22Rv1 (cell line): ENCODE measurements at regions not wholly inside any gene's neighbourhood (a gene's known extent, or its start where the extent isn't known, plus 50 kb on each side); places are given as distances from the start of the nearest gene placed in this dataset.

Experiments used
- H3K27ac ChIP-seq: fragments of 450-650 bp; 2 replicates; pipeline ENCODE4 v1.5.1; 2017
- ZFX ChIP-seq: fragments of 450-650 bp; IDR thresholded peaks from 2 replicates; pipeline ENCODE4 v1.6.1; 2017; ENCODE audit warnings: antibody characterized with exemption, borderline replicate concordance
- TF ChIP-seq, protein P1 (sequence below): fragments of 450-650 bp; IDR thresholded peaks from 2 replicates; pipeline ENCODE4 v1.5.1; 2017; ENCODE audit warnings: mild to moderate bottlenecking

DNA sequence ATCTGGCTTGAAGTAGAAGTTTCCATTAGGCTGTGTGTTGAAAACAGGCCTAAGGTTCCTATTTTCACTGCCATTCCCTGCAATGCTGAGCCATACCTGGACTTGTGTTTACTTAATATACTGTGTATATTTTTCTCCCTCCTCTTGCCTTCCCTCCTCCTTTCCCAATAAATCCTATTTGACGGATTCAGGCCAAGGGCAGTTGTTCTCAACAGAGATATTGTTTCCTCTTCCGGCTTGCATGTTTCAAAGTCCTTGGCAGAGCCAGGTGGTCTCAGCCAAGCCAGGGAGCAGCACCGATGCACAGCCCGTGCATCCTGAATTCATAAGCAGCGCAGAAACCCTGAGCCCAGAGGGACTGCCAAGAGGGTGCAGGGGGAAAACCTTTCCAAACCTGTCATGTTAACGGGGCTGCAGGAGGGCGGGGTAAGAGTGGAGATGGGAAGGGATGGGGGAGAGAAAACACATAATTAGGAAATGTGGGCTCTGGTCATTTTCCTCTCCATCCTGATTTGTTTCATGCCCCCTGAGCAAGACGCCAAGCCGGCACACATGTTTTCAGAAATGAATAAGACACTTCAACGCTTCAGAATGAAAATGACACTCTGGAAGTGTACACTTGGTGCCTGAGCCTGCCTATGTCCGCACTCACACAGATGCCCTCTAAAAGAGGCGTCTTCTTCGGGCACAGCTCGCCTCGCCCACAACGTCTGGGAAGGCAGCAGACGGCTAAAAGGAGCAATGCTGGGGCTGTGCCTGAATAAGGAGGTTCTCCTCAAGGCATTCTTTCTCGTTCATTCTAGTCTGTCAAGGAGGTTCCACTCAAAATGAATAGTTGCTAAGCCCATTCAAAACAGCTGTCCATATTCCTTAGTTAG is 149.3 kb upstream of the UBL3 start:
- no peak overlapping the region for H3K27ac ChIP-seq
- TF ChIP-seq ZFX = no peak
- TF ChIP-seq, protein P1, sequence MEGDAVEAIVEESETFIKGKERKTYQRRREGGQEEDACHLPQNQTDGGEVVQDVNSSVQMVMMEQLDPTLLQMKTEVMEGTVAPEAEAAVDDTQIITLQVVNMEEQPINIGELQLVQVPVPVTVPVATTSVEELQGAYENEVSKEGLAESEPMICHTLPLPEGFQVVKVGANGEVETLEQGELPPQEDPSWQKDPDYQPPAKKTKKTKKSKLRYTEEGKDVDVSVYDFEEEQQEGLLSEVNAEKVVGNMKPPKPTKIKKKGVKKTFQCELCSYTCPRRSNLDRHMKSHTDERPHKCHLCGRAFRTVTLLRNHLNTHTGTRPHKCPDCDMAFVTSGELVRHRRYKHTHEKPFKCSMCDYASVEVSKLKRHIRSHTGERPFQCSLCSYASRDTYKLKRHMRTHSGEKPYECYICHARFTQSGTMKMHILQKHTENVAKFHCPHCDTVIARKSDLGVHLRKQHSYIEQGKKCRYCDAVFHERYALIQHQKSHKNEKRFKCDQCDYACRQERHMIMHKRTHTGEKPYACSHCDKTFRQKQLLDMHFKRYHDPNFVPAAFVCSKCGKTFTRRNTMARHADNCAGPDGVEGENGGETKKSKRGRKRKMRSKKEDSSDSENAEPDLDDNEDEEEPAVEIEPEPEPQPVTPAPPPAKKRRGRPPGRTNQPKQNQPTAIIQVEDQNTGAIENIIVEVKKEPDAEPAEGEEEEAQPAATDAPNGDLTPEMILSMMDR = no peak

DNA sequence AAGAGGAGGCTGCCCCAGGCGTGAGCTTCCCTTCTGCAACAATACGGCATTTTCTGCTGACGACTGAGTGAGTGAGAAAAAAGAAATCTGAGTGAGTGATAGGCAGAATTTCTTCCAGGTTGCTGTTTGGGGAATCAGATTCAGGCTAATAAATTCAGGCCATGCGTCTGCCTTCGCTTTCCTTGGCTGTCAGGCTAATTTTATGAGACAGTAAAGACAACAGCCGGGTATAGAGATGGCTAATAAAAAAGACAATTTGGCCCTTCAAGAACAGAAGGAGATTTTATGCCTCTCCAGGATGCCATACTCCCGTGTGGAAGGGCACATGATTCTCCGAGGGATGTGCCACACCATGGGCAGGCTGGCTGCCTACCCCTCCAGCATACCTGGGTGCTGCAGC is 145.9 kb upstream of the UBL3 start:
- no peak for TF ChIP-seq ZFX
- TF ChIP-seq, protein P1 = no peak
- H3K27ac ChIP-seq = no peak overlapping the region

DNA sequence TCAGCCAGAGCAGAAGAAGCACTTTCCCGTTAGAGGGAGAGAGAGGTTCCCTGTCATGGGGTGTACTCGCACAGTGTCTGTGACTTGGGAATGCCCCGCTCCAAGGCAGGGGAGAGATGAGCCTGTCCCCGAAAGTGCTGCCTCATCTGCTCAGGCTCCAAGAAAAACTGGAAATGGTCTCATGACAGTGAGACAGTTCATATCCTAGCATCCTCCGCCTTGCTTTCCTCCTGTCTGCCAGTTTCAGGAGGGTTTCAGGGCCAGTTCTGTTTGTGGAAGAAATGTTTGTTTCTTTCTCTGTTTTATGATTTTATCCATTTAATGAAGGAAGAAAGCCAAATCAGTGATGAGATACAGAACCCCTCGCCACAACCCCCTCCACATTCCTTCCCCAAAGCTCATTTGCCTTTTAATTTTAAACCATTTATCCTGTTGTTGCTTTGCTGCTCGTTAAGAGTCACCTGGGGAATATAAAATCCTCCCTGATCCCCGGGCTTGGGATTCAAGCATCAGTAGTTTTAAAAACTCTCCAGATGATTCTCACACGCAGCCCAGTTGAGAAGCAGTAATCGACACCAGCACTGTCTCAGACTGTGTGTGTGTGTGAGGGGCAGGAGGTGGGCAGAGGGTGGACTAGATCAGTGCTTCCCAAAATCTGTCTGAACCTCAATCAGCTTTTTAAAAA is 144.6 kb upstream of the UBL3 start:
- H3K27ac ChIP-seq = no peak overlapping the region
- TF ChIP-seq, protein P1 = no peak
- TF ChIP-seq ZFX = no peak

DNA sequence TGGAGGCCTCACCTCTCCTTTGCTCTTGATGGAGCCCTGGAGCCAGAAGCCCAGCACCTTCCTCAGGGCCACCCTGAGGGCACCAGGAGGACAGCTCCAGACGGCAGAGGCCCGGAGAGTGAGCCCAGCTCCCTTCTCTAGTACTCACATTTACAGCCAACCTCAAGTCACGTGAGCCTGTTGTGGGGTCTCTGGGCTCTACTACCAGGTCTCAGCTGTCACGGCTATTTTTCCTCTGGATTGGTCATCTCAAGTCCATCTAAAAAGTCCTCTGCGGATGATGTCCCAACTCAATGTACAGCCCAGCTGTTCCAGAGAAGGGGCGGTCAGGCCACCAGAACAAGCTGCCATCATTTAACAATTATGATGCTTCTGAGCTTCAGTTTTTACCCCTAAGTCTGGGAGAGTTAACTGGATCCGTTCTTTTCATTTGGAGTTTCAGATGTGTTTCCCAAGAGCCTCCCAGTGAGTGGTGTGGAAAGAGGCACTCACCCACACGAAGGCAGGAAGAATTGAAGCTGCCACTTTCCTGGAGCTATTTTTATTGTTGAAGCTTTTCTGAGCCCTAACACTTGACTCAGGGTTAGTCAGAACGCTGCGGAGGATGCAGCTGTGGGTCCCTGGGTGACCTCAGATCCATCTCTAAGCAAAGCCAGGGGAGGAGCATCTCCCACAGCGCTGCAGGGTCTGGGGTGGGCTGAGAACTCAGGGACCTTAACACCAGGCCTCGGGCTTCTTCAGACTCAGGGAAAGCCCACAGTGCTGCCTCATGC is 143.5 kb upstream of the UBL3 start:
- TF ChIP-seq, protein P1 = no peak
- TF ChIP-seq ZFX = no peak
- no peak overlapping the region for H3K27ac ChIP-seq

DNA sequence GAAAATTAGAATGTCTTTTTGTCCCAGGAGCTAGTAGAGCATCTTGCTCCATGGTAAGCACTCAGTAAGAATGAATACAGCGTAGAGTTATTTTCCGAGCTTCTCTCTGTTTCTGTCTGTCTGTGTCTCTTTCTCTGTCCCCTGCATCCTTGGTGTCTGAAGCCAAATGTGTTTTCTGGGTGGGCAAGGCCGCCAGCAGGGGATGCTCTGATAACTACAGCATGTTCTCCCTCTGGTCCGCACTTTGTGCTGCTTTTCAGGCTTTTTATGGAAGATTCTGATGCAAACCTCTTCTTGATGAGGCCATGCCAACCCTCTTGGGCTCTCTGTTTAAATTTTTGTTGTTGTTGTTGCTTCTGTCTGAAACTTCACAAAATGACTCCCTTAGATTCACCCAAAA is 142.8 kb upstream of the UBL3 start:
- no peak overlapping the region for H3K27ac ChIP-seq
- TF ChIP-seq ZFX = no peak
- TF ChIP-seq, protein P1 = no peak

DNA sequence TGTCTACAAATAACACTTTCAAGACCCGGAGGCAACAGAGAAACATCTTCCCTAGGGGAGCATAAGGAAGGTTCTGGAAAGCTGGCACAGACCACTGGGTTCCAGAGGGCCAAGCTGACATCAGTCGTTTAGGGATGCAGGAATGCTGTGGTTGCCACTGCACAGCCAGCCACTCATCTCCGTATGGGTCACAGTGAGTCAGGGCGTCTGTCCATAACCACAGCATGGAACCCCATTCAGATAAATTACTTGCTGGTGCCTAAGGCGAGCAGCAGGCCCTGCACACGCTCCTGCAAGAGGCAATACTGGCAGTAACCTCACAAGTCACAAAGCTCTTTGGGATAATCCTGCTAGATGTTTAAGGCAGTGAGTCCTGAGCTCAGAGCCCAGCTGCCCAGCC is 140.9 kb upstream of the UBL3 start:
- no peak for TF ChIP-seq ZFX
- TF ChIP-seq, protein P1 = no peak
- no peak overlapping the region for H3K27ac ChIP-seq
